SJSA1 (cell line): ENCODE measurements at regions not wholly inside any gene's neighbourhood (a gene's known extent, or its start where the extent isn't known, plus 50 kb on each side); places are given as distances from the start of the nearest gene placed in this dataset.

Experiments used
- DNase-seq, 2 experiments: peaks; one replicate each; pipeline ENCODE4 v3.0.0-alpha.2; 2015 to 2020; ENCODE audit warnings: low spot score in 2 of 2, low read depth in 1 of 2
- H3K27ac ChIP-seq: fragments of 250-450 bp; sonication (Bioruptor Pico); 2 replicates; pipeline ENCODE4 v1.5.1; 2020; ENCODE audit warnings: mild to moderate bottlenecking, moderate library complexity
- H3K27me3 ChIP-seq: fragments of 250-450 bp; sonication (Bioruptor Pico); replicated peaks from 2 replicates; pipeline ENCODE4 v1.5.1; 2020; ENCODE audit warnings: mild to moderate bottlenecking, moderate library complexity
- H3K36me3 ChIP-seq: fragments of 250-450 bp; sonication (Bioruptor Pico); 2 replicates; pipeline ENCODE4 v1.5.1; 2020; ENCODE audit warnings: mild to moderate bottlenecking
- H3K4me1 ChIP-seq: fragments of 250-450 bp; sonication (Bioruptor Pico); replicated peaks from 2 replicates; pipeline ENCODE4 v1.6.1; 2021; ENCODE audit warnings: mild to moderate bottlenecking
- H3K4me3 ChIP-seq: fragments of 250-450 bp; sonication (Bioruptor Pico); 2 replicates; pipeline ENCODE4 v1.5.1; 2020; ENCODE audit warnings: mild to moderate bottlenecking
- H3K9me3 ChIP-seq: fragments of 250-450 bp; sonication (Bioruptor Pico); replicated peaks from 2 replicates; pipeline ENCODE4 v1.5.1; 2020; ENCODE audit warnings: mild to moderate bottlenecking

- no peaks in the 10 kb centered on the region for H3K36me3 ChIP-seq
- H3K27ac ChIP-seq: no peak overlapping the region
- no peaks in the 10 kb centered on the region for H3K27me3 ChIP-seq
- peaks cover 6% of the 10 kb centered on the region for H3K9me3 ChIP-seq
- peaks cover 58% of the 10 kb centered on the region for H3K4me1 ChIP-seq
- H3K4me3 ChIP-seq: no peak overlapping the region
- DNase-seq: no peak
These were observed 74.9 kb upstream of the F3 start for GRCh38 chr1:94616506-94616905.

DNA sequence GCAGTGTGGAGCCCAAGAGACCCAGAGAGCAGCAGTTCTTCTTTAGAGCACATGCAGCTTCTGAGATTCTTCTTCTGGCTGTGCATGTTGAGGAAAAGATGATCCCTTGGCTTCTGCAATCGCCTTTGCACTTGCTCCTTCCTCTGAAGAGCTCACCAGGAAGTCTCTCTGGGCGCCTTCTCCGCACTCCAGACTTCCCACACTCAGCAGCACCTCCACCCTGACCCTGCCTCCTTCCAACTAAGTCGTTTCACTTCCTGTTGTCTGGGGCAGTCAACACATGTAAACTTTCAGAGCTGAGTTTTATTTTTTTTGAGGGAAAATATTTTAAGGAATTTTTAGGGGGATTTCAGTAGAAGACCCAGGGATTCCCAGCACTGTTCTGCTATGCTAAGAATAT lies 73.4 kb upstream of the F3 start:
- Histone ChIP-seq H3K36me3 (no peaks in the 10 kb centered on the region), H3K4me3 (no peak overlapping the region), H3K27me3 (no peaks in the 10 kb centered on the region), H3K27ac (no peak overlapping the region), H3K4me1 (peaks cover 50% of the 10 kb centered on the region), H3K9me3 (peaks cover 6% of the 10 kb centered on the region)
- no peak for DNase-seq

GRCh38 chr1:94614168-94614815 lies 72.7 kb upstream of the F3 start:
- peaks cover 6% of the 10 kb centered on the region for H3K9me3 ChIP-seq

GRCh38 chr1:94612525-94613204 lies 71.1 kb upstream of the F3 start:
- DNase-seq: no peak
- Histone ChIP-seq H3K27me3 (no peaks in the 10 kb centered on the region), H3K27ac (no peak overlapping the region), H3K9me3 (no peaks in the 10 kb centered on the region), H3K4me3 (no peak overlapping the region), H3K4me1 (peaks cover 61% of the 10 kb centered on the region), H3K36me3 (no peaks in the 10 kb centered on the region)

More at GRCh38 chr1:94614168-94614815, 72.7 kb upstream of the F3 start:
- H3K27ac ChIP-seq: no peak overlapping the region
- H3K4me3 ChIP-seq: no peak overlapping the region
- H3K27me3 ChIP-seq: no peaks in the 10 kb centered on the region
- DNase-seq: no peak
- H3K4me1 ChIP-seq: peaks cover 50% of the 10 kb centered on the region
- H3K36me3 ChIP-seq: no peaks in the 10 kb centered on the region

DNA sequence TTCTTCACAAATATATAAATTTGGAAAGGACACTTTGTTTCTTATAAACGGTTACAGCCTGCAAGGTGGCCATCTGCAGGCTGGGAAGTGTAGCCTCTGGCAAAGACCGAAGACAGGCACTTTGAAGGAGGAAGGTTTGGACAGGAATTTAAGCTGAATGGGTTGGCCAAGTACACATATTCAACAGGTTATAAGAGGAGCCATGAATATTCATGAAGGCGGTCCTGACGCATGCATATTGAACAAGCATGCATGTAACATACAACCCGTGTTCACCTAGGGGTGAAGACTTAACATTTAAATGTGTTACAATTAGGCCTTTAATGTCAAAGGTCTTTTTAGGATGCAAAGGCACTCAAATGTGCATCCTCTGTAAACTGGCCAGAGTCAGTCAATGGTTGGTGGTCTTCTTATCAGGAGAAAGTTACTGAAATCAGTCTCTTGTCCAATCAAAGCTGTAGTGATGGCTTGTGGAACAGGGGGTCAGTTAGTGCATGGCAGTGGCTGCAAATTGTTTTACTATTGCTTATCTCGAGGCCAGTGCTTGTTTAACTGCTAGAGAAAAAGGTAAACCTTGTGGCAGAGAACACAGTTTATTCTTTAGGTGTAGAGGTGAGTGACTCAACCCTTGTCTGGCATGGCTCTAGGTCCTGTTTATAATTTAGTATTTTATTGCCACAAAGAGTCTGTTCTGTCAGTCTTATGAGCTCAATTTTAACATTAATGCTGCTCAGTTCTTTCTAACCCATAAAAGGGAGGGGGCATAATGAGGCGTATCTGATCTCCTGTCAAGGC lies 70.3 kb upstream of the F3 start:
- no peak for DNase-seq
- no peaks in the 10 kb centered on the region for H3K27me3 ChIP-seq
- no peak overlapping the region for H3K4me3 ChIP-seq
- no peaks in the 10 kb centered on the region for H3K36me3 ChIP-seq
- H3K9me3 ChIP-seq: no peaks in the 10 kb centered on the region
- peaks cover 61% of the 10 kb centered on the region for H3K4me1 ChIP-seq
- no peak overlapping the region for H3K27ac ChIP-seq

- no peaks in the 10 kb centered on the region for H3K9me3 ChIP-seq
- H3K27ac ChIP-seq: peak overlapping the region; percentile 51
- no peaks in the 10 kb centered on the region for H3K27me3 ChIP-seq
- H3K4me1 ChIP-seq: peaks cover 69% of the 10 kb centered on the region
- no peaks in the 10 kb centered on the region for H3K36me3 ChIP-seq
- H3K4me3 ChIP-seq: no peak overlapping the region
- no peak for DNase-seq
These were observed 68.1 kb upstream of the F3 start for GRCh38 chr1:94609619-94610018.

- Histone ChIP-seq H3K4me3 (no peak overlapping the region), H3K36me3 (no peaks in the 10 kb centered on the region), H3K4me1 (peaks cover 69% of the 10 kb centered on the region), H3K27ac (peak overlapping the region; percentile 51), H3K27me3 (no peaks in the 10 kb centered on the region), H3K9me3 (no peaks in the 10 kb centered on the region)
- peak; percentile 84 to 94 for DNase-seq
These were observed 67.4 kb upstream of the F3 start for GRCh38 chr1:94608852-94609530.

DNA sequence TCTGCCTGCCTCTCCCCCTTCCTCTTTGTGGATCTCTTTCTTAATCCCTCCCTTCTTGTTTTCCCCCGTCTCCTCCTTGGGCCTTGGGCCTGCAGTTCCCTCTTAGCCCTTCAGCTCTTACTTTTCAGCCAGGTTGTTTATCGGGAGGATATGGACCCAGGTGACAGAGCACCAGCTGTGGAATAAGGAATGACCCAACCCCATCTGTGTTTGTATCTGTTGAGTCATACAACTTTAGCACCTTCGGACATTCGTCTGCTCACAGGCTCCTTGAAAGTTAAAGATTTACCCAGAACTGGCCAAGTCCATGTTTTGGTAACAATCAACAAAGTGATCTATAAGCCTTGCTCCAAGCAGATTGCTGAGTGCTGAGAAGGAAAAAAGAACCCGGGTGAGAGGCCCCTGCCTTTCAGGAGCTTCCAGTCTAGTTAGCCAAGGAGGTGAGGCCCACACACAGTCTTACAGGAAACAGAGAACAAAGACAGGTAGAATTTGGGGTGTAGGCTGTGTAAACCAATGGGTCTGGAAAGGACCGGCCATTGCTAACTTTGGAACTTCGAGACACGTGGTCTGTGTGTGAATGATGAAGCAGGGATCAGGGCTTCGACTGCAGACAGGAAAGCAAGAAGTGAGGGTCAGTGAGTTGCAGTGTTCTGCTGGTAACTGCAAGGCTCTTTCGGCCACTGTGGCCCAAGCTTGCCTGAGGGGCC lies 66.7 kb upstream of the F3 start:
- peak in 1 of 2 experiments; percentile 11 for DNase-seq
- H3K27me3 ChIP-seq: no peaks in the 10 kb centered on the region
- H3K9me3 ChIP-seq: no peaks in the 10 kb centered on the region
- peaks cover 70% of the 10 kb centered on the region for H3K4me1 ChIP-seq
- peak overlapping the region; percentile 51 for H3K27ac ChIP-seq
- H3K4me3 ChIP-seq: no peak overlapping the region
- H3K36me3 ChIP-seq: no peaks in the 10 kb centered on the region

DNA sequence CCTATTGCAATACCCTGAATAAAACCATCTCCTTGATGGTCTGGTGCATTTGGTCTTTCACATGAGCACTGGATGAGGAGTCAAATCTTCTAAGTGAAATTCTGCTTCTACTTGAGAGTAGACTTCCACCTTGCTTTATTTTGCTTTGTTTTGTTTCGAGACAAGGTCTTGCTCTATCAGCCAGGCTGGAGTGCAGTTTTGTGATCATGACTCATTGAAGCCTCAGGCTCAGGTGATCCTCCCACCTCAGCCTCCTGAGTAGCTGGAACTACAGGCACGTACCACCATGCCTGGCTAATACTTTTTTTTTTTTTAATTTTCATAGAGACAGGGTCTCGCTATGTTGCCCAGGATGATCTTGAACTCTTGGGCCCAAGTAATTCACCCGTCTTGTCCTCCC lies 65.8 kb upstream of the F3 start:
- Histone ChIP-seq H3K27ac (no peak overlapping the region), H3K4me3 (no peak overlapping the region), H3K36me3 (no peaks in the 10 kb centered on the region), H3K4me1 (peaks cover 74% of the 10 kb centered on the region), H3K9me3 (no peaks in the 10 kb centered on the region), H3K27me3 (no peaks in the 10 kb centered on the region)
- DNase-seq: no peak

GRCh38 chr1:94606471-94606870 lies 64.9 kb upstream of the F3 start:
- Histone ChIP-seq H3K27ac (peak overlapping the region; percentile 65), H3K27me3 (no peaks in the 10 kb centered on the region), H3K9me3 (no peaks in the 10 kb centered on the region), H3K36me3 (no peaks in the 10 kb centered on the region), H3K4me1 (peaks cover 76% of the 10 kb centered on the region), H3K4me3 (no peak overlapping the region)
- no peak for DNase-seq

GRCh38 chr1:94603663-94604062 lies 62.1 kb upstream of the F3 start:
- no peaks in the 10 kb centered on the region for H3K36me3 ChIP-seq
- H3K9me3 ChIP-seq: no peaks in the 10 kb centered on the region
- H3K4me1 ChIP-seq: peaks cover 60% of the 10 kb centered on the region
- no peak for DNase-seq
- H3K27ac ChIP-seq: no peak overlapping the region
- H3K4me3 ChIP-seq: no peak overlapping the region
- H3K27me3 ChIP-seq: no peaks in the 10 kb centered on the region

DNA sequence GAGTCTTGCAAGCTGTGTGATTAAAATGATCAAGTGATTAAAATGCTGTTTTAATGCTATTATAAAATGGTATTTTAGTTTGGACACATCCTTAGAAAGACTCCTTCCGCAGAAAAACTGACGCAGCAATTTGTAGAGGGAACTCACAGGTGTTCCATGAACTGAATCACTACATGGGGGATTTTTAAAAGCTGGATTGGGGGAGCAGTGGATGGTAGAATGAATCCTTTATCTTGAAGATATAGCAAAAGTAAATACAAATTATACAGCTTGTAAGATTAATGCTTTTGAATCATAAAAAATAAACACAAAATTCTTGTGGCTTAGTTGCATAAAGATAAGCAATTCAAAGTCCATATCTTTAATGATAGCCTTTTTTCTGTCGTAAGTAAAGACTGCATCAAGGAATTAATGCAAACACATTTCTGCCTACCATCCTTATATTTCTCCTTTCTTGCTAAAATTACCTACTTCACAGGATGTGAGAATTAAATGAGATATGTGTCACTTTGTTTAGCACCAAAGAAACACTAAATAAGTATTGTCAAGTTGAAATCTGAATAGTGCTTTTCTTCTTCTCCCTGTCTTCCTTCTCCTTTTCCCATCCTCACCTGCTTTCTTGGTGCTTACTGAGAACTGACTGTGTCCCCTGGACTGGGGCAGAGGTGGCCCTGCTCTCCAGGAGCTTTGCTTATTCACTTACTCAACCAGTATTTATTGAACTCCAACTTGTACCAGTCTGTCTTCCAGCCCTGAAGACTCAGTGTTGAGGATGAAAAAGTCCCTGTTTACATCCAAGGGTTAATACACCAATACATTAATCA lies 61.5 kb upstream of the F3 start:
- Histone ChIP-seq H3K36me3 (no peaks in the 10 kb centered on the region), H3K27ac (no peak overlapping the region), H3K9me3 (no peaks in the 10 kb centered on the region), H3K4me3 (no peak overlapping the region), H3K27me3 (no peaks in the 10 kb centered on the region), H3K4me1 (peaks cover 53% of the 10 kb centered on the region)
- DNase-seq: no peak

- DNase-seq: no peak
- Histone ChIP-seq H3K9me3 (no peaks in the 10 kb centered on the region), H3K27me3 (no peaks in the 10 kb centered on the region), H3K36me3 (no peaks in the 10 kb centered on the region), H3K4me3 (no peak overlapping the region), H3K27ac (no peak overlapping the region), H3K4me1 (peaks cover 50% of the 10 kb centered on the region)
These were observed 60.8 kb upstream of the F3 start for GRCh38 chr1:94602316-94602715.
